ENCODE measurements at regions not wholly inside any gene's neighbourhood (a gene's known extent, or its start where the extent isn't known, plus 50 kb on each side); places are given as distances from the start of the nearest gene placed in this dataset.
"Not testable (repeated sequence)": the region's sequence is repeated elsewhere in the genome, so short reads cannot be mapped to it uniquely, and the experiment has no call there.

- DNase-seq, result no peak
Measured at GRCh38 chr13:79906345-79906744, 425.4 kb downstream of the NDFIP2 start.

- no peak for DNase-seq
Measured at GRCh38 chr13:79905018-79905417, 424.1 kb downstream of the NDFIP2 start.

- no peak for DNase-seq
Measured at GRCh38 chr13:79904581-79904980, 423.6 kb downstream of the NDFIP2 start.

- DNase-seq, result no peak
Measured at GRCh38 chr13:79901336-79901735, 420.4 kb downstream of the NDFIP2 start.

GRCh38 chr13:79900356-79900755, 419.4 kb downstream of the NDFIP2 start:
- DNase-seq, result no peak

GRCh38 chr13:79898996-79899395, 418.0 kb downstream of the NDFIP2 start:
- no peak for DNase-seq

GRCh38 chr13:79898202-79898826, 417.4 kb downstream of the NDFIP2 start:
- no peak for DNase-seq

GRCh38 chr13:79896851-79897250, 415.9 kb downstream of the NDFIP2 start:
- no peak for DNase-seq

GRCh38 chr13:79895416-79895815, 414.5 kb downstream of the NDFIP2 start:
- DNase-seq, result no peak

GRCh38 chr13:79887278-79887677, 406.3 kb downstream of the NDFIP2 start:
- not testable (repeated sequence) for DNase-seq

GRCh38 chr13:79886601-79887000, 405.6 kb downstream of the NDFIP2 start:
- DNase-seq, result no peak

GRCh38 chr13:79884890-79885289, 403.9 kb downstream of the NDFIP2 start:
- DNase-seq, result no peak

- DNase-seq, result no peak
Measured at GRCh38 chr13:79883216-79883615, 402.3 kb downstream of the NDFIP2 start.

GRCh38 chr13:79880818-79881217, 399.9 kb downstream of the NDFIP2 start:
- DNase-seq, result no peak

GRCh38 chr13:79874396-79875360, 393.7 kb downstream of the NDFIP2 start:
- no peak for DNase-seq

- DNase-seq, result no peak
Measured at GRCh38 chr13:79871594-79871993, 390.6 kb downstream of the NDFIP2 start.

- no peak for DNase-seq
Measured at GRCh38 chr13:79870766-79871165, 389.8 kb downstream of the NDFIP2 start.

- no peak for DNase-seq
Measured at GRCh38 chr13:79870123-79870522, 389.2 kb downstream of the NDFIP2 start.

- DNase-seq, result peak; percentile 51
Measured at GRCh38 chr13:79869326-79869725, 388.4 kb downstream of the NDFIP2 start.

- no peak for DNase-seq
Measured at GRCh38 chr13:79867254-79867653, 386.3 kb downstream of the NDFIP2 start.

- DNase-seq, result no peak
Measured at GRCh38 chr13:79866436-79866835, 385.5 kb downstream of the NDFIP2 start.

- DNase-seq, result no peak
Measured at GRCh38 chr13:79862515-79862914, 381.6 kb downstream of the NDFIP2 start.

- no peak for DNase-seq
Measured at GRCh38 chr13:79861731-79862130, 380.8 kb downstream of the NDFIP2 start.

GRCh38 chr13:79860791-79861190, 379.8 kb downstream of the NDFIP2 start:
- no peak for DNase-seq
